Hepatocyte (in vitro differentiated cells): ENCODE measurements at regions not wholly inside any gene's neighbourhood (a gene's known extent, or its start where the extent isn't known, plus 50 kb on each side); places are given as distances from the start of the nearest gene placed in this dataset.

Source experiments
- CTCF ChIP-seq: fragments of 200-600 bp; sonication (generic); IDR thresholded peaks from 2 replicates; pipeline ENCODE4 v1.5.1; 2016; ENCODE audit warnings: antibody characterized with exemption, mild to moderate bottlenecking; ENCODE audit not compliant: poor library complexity
- EZH2 ChIP-seq: fragments of 200-600 bp; sonication (generic); IDR thresholded peaks from 2 replicates; pipeline ENCODE4 v1.6.1; 2016; ENCODE audit warnings: antibody characterized with exemption, mild to moderate bottlenecking, borderline replicate concordance
- EZH2phosphoT487 ChIP-seq: fragments of 200-600 bp; sonication (generic); IDR thresholded peaks from one replicate; pipeline ENCODE4 v1.6.1; 2018; ENCODE audit warnings: antibody characterized with exemption, mild to moderate bottlenecking, low read depth, moderate library complexity; ENCODE audit not compliant: unreplicated experiment, severe bottlenecking

GRCh38 chr2:7502336-7502735, 585.1 kb downstream of the RNF144A start:
- TF ChIP-seq CTCF (no peak), EZH2 (no peak), EZH2phosphoT487 (no peak)
